Lower lobe of right lung (tissue), 2 donors: ENCODE measurements at regions not wholly inside any gene's neighbourhood (a gene's known extent, or its start where the extent isn't known, plus 50 kb on each side); places are given as distances from the start of the nearest gene placed in this dataset.
"Not testable (repeated sequence)": the region's sequence is repeated elsewhere in the genome, so short reads cannot be mapped to it uniquely, and the experiment has no call there.

Experiments used
- ATAC-seq, 2 donors: fragments of 200-7000 bp; cut with Tn5 transposase; one replicate each; pipeline ENCODE4 v1.9.1; 2020 to 2022; ENCODE audit warnings: mild to moderate bottlenecking in 2 of 2, moderate library complexity in 2 of 2
- DNase-seq: peaks from one replicate; pipeline ENCODE4 v3.0.0-alpha.2; 2020
- H3K27ac ChIP-seq: fragments of 200-600 bp; one replicate; pipeline ENCODE4 v1.8.0; 2022
- H3K27me3 ChIP-seq: fragments of 200-600 bp; one replicate; pipeline ENCODE4 v1.8.0; 2022; ENCODE audit warnings: low read depth
- H3K36me3 ChIP-seq: fragments of 200-600 bp; one replicate; pipeline ENCODE4 v1.8.0; 2022; ENCODE audit warnings: mild to moderate bottlenecking
- H3K4me1 ChIP-seq: fragments of 200-600 bp; one replicate; pipeline ENCODE4 v1.8.0; 2022
- H3K4me3 ChIP-seq: fragments of 200-600 bp; one replicate; pipeline ENCODE4 v1.8.0; 2022; ENCODE audit warnings: mild to moderate bottlenecking
- H3K9me3 ChIP-seq: fragments of 200-600 bp; one replicate; pipeline ENCODE4 v1.8.0; 2022
- intact Hi-C: fragments of 100-400 bp; cut with DNase I; formaldehyde crosslinking; loops from one replicate; pipeline ENCODE4 v1.11.0; 2022
- TF ChIP-seq, protein P1 (sequence below): fragments of 200-600 bp; IDR thresholded peaks from one replicate; pipeline ENCODE4 v1.8.0; 2022; ENCODE audit warnings: antibody characterized with exemption, mild to moderate bottlenecking
- donor health status: DM: no; HTN: yes; CAD: no; lungs with severe emphysema.

- TF ChIP-seq, protein P1, sequence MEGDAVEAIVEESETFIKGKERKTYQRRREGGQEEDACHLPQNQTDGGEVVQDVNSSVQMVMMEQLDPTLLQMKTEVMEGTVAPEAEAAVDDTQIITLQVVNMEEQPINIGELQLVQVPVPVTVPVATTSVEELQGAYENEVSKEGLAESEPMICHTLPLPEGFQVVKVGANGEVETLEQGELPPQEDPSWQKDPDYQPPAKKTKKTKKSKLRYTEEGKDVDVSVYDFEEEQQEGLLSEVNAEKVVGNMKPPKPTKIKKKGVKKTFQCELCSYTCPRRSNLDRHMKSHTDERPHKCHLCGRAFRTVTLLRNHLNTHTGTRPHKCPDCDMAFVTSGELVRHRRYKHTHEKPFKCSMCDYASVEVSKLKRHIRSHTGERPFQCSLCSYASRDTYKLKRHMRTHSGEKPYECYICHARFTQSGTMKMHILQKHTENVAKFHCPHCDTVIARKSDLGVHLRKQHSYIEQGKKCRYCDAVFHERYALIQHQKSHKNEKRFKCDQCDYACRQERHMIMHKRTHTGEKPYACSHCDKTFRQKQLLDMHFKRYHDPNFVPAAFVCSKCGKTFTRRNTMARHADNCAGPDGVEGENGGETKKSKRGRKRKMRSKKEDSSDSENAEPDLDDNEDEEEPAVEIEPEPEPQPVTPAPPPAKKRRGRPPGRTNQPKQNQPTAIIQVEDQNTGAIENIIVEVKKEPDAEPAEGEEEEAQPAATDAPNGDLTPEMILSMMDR = no peak
- Histone ChIP-seq H3K9me3 (no peaks in the 10 kb centered on the region), H3K27me3 (no peaks in the 10 kb centered on the region), H3K27ac (no peak overlapping the region), H3K36me3 (no peaks in the 10 kb centered on the region), H3K4me3 (no peak overlapping the region), H3K4me1 (no peaks in the 10 kb centered on the region)
- no peak for ATAC-seq
- intact Hi-C loops = no loop called here
- DNase-seq = no peak
Observed at GRCh38 chr3:36182024-36182423, 198.3 kb upstream of the STAC start.

- H3K27me3 ChIP-seq, H3K4me3 ChIP-seq, H3K9me3 ChIP-seq, H3K27ac ChIP-seq, DNase-seq, intact Hi-C loops, H3K4me1 ChIP-seq, ATAC-seq, H3K36me3 ChIP-seq: not testable (repeated sequence)
Observed at GRCh38 chr3:36187197-36187596, 193.1 kb upstream of the STAC start.

- ATAC-seq (no peak), DNase-seq (no peak)
- no peak overlapping the region for H3K4me3 ChIP-seq
- no peaks in the 10 kb centered on the region for H3K9me3 ChIP-seq
- no peaks in the 10 kb centered on the region for H3K4me1 ChIP-seq
- TF ChIP-seq, protein P1 = no peak
- H3K27me3 ChIP-seq = no peaks in the 10 kb centered on the region
- no peaks in the 10 kb centered on the region for H3K36me3 ChIP-seq
- no peak overlapping the region for H3K27ac ChIP-seq
- intact Hi-C loops = no loop called here
Observed at GRCh38 chr3:36192901-36193300, 187.4 kb upstream of the STAC start.

DNA sequence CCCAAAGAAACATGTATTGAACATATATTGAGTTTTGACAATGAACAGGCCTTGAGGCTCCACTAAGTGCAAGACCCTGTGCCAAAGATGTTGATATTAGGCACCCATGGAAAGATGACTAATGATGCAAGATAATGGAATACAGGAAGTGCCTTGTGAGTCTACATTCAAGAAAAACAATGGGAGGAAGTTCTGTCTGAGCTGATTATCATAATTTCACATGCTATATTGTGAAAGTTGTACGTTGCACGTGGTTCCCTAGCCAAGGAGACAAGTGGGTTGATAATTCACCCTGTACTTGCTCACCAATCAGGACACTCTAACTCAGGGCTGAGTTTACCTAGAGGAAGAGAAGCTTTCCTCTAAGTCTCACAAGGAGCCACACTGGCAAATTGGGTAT is 186.9 kb upstream of the STAC start:
- TF ChIP-seq, protein P1 = no peak
- ATAC-seq = no peak
- DNase-seq = no peak
- Histone ChIP-seq H3K9me3 (no peaks in the 10 kb centered on the region), H3K4me1 (no peaks in the 10 kb centered on the region), H3K27me3 (no peaks in the 10 kb centered on the region), H3K27ac (no peak overlapping the region), H3K4me3 (no peak overlapping the region), H3K36me3 (no peaks in the 10 kb centered on the region)
- intact Hi-C loops = no loop called here

DNA sequence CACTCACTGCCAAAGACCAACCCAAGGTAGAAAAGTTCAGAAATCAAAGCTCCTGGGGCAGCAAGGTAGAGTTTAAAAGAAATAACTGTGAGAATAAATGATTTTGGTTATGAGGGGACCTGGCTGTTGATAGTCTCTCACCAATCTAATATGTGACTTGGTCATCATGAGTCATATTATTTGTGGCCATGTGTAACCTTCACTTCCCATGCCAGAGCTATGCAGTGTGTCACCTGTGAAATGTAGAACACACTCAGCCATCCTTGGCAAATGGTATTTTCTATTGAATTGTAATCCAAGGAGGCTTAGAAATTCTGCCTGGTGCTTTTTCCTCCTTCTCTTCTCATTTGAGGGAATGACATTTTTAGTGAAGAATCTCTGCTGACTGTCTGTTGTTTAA is 184.2 kb upstream of the STAC start:
- Histone ChIP-seq H3K36me3 (no peaks in the 10 kb centered on the region), H3K9me3 (no peaks in the 10 kb centered on the region), H3K27me3 (no peaks in the 10 kb centered on the region), H3K4me1 (no peaks in the 10 kb centered on the region), H3K4me3 (no peak overlapping the region), H3K27ac (no peak overlapping the region)
- intact Hi-C loops = no loop called here
- no peak for ATAC-seq
- no peak for DNase-seq
- TF ChIP-seq, protein P1 = no peak

DNA sequence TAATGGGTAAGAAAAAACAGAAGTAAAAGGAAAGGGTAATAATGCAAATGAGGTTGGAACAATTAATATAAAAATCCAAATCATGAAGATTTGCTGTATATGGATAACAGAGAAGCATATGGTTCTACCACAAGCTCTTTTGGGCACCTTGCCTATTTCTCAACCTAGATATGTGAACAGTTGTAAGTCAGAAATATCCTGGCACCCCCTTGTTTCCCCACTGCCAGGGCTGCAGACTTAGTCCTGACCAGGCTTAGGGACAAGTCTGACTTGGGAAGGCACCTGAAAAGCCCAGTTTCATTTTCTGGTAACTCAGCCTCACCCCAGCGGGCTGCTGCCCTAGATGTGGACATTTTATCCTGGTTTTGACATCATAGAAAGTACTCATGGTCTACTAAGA is 183.2 kb upstream of the STAC start:
- TF ChIP-seq, protein P1 = no peak
- intact Hi-C loops = no loop called here
- H3K9me3 ChIP-seq = no peaks in the 10 kb centered on the region
- no peaks in the 10 kb centered on the region for H3K4me1 ChIP-seq
- DNase-seq = no peak
- H3K4me3 ChIP-seq = no peak overlapping the region
- H3K27me3 ChIP-seq = no peaks in the 10 kb centered on the region
- no peak overlapping the region for H3K27ac ChIP-seq
- H3K36me3 ChIP-seq = no peaks in the 10 kb centered on the region
- ATAC-seq = no peak
